ENCODE measurements at regions not wholly inside any gene's neighbourhood (a gene's known extent, or its start where the extent isn't known, plus 50 kb on each side); places are given as distances from the start of the nearest gene placed in this dataset.

DNA sequence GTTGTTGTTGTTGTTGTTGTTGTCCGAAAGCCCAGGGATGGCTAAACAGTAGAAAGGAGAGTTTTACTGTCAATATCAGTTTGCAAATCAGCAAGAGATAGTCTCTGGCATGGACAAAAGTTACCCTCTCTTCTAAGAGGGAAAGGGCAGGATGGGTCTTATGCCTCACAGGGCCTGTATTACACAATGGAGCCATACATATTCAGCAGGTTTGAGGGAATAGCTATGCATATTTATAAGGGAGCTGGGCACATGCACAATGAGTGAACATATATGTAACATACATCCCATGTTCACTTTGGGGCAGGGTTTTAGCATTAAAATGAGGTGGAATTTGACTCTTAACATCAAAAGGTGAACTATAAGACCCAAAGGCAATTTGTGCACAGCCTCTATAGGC lies 84.4 kb upstream of the PGBD5 start (continued):
- TF ChIP-seq ZNF70 (CRISPR knock-in tag; IDR thresholded peaks at IDR 0.05): no peak

DNA sequence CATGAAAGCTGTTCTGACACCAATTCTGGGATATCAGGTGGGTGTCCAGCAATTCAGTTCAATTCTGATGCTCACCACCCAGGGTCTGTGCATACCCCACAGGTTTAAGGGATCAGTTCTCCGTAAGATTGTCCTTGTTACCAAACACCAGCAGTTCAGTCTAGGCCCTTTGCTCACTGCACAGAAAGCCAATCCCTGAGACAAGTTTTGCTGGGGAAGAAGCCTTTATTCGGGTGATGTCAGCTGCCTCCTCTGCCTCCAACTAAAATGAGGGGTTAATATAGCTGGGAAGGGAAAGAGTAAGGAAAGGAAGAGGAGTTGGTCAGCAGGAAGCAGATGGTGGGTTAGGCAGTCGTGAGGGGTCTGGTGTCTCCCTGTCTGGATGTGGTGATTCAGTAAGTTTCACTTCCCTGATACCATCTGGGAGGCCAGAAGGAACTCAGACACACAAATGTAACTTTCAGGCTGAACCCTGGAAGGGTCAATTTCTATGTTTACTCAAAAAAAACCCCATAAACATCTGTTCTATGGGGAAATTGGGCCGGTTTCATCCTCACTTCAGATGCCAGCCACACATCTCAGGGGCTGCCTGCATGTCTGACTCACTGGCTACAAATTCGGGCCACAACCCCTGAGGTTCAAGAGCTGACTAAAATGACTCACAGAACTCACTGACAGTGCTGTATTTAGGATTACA lies 83.3 kb upstream of the PGBD5 start:
- TF ChIP-seq CSDC2 (CRISPR knock-in tag; IDR thresholded peaks at IDR 0.05) (no peak), RARB (CRISPR knock-in tag; IDR thresholded peaks at IDR 0.05) (no peak), ZNF8 (CRISPR knock-in tag; IDR thresholded peaks at IDR 0.05) (no peak), ESRRG (CRISPR knock-in tag; IDR thresholded peaks at IDR 0.05) (no peak), ZNF565 (CRISPR knock-in tag; conservative IDR thresholded peaks at IDR 0.05; ENCODE audit: low read depth) (no peak), SNAI2 (CRISPR knock-in tag; IDR thresholded peaks at IDR 0.05) (no peak), PATZ1 (CRISPR knock-in tag; IDR thresholded peaks at IDR 0.05; ENCODE audit: borderline replicate concordance) (no peak), POU6F1 (CRISPR knock-in tag; IDR thresholded peaks at IDR 0.05; ENCODE audit: borderline replicate concordance, low read depth) (no peak), PPARA (CRISPR knock-in tag; IDR thresholded peaks at IDR 0.05; ENCODE audit: borderline replicate concordance) (no peak), GLIS3 (CRISPR knock-in tag; IDR thresholded peaks at IDR 0.05) (no peak), ISL1 (CRISPR knock-in tag; IDR thresholded peaks at IDR 0.05) (no peak), ZNF70 (CRISPR knock-in tag; IDR thresholded peaks at IDR 0.05) (no peak), ARNTL (CRISPR knock-in tag; IDR thresholded peaks at IDR 0.05; ENCODE audit: borderline replicate concordance, low read depth) (no peak), TOX (CRISPR knock-in tag; IDR thresholded peaks at IDR 0.05; ENCODE audit: borderline replicate concordance) (no peak)
- TF ChIP-seq, protein P1, sequence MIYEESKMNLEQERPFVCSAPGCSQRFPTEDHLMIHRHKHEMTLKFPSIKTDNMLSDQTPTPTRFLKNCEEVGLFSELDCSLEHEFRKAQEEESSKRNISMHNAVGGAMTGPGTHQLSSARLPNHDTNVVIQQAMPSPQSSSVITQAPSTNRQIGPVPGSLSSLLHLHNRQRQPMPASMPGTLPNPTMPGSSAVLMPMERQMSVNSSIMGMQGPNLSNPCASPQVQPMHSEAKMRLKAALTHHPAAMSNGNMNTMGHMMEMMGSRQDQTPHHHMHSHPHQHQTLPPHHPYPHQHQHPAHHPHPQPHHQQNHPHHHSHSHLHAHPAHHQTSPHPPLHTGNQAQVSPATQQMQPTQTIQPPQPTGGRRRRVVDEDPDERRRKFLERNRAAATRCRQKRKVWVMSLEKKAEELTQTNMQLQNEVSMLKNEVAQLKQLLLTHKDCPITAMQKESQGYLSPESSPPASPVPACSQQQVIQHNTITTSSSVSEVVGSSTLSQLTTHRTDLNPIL (CRISPR knock-in tag; IDR thresholded peaks at IDR 0.05; ENCODE audit: low read depth): no peak
- TF ChIP-seq, protein P2, sequence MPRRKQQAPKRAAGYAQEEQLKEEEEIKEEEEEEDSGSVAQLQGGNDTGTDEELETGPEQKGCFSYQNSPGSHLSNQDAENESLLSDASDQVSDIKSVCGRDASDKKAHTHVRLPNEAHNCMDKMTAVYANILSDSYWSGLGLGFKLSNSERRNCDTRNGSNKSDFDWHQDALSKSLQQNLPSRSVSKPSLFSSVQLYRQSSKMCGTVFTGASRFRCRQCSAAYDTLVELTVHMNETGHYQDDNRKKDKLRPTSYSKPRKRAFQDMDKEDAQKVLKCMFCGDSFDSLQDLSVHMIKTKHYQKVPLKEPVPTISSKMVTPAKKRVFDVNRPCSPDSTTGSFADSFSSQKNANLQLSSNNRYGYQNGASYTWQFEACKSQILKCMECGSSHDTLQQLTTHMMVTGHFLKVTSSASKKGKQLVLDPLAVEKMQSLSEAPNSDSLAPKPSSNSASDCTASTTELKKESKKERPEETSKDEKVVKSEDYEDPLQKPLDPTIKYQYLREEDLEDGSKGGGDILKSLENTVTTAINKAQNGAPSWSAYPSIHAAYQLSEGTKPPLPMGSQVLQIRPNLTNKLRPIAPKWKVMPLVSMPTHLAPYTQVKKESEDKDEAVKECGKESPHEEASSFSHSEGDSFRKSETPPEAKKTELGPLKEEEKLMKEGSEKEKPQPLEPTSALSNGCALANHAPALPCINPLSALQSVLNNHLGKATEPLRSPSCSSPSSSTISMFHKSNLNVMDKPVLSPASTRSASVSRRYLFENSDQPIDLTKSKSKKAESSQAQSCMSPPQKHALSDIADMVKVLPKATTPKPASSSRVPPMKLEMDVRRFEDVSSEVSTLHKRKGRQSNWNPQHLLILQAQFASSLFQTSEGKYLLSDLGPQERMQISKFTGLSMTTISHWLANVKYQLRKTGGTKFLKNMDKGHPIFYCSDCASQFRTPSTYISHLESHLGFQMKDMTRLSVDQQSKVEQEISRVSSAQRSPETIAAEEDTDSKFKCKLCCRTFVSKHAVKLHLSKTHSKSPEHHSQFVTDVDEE (CRISPR knock-in tag; IDR thresholded peaks at IDR 0.05): no peak
- TF ChIP-seq, protein P3, sequence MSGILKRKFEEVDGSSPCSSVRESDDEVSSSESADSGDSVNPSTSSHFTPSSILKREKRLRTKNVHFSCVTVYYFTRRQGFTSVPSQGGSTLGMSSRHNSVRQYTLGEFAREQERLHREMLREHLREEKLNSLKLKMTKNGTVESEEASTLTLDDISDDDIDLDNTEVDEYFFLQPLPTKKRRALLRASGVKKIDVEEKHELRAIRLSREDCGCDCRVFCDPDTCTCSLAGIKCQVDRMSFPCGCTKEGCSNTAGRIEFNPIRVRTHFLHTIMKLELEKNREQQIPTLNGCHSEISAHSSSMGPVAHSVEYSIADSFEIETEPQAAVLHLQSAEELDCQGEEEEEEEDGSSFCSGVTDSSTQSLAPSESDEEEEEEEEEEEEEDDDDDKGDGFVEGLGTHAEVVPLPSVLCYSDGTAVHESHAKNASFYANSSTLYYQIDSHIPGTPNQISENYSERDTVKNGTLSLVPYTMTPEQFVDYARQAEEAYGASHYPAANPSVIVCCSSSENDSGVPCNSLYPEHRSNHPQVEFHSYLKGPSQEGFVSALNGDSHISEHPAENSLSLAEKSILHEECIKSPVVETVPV (CRISPR knock-in tag; IDR thresholded peaks at IDR 0.05): no peak
- ATAC-seq: no peak

DNA sequence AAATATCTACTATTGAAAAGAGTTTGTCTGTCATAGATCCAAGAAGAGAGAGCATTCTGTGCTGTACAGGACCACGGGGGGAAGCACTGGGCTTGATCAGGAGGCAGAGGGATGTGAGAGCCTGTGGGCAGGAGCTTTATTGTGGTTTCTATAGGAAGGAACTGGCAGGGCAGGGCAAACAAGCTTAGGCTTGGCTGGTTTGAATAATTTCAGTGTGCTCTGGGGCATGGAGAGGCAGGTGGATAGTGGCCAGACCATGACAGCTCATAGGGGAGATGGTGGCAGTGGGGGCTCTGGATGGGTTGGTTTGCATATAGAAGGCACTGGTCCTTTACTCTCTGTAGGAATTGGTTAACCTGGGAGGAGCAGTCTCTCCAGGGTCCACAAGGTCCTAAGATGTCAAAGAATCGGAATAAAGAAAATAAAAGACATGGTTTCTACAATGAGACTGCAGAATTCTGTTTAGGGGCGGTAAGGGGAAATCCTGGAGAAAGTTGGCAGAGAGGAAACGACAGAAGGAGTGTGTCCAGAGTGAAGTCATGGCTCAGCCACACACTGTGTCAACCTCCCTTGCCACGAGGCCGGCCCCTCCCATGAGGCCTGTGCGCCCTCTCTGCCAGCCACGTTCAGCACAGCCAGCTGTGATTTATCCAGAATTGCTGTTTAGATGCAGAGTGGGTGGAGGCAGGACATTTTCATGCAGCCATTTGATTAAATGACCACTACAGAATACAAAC lies 81.7 kb upstream of the PGBD5 start:
- ATAC-seq: no peak
- TF ChIP-seq ZC3H10 (CRISPR knock-in tag; IDR thresholded peaks at IDR 0.05) (no peak), ZFP3 (CRISPR knock-in tag; IDR thresholded peaks at IDR 0.05) (no peak), ZFP30 (CRISPR knock-in tag; IDR thresholded peaks at IDR 0.05) (no peak), TCF4 (CRISPR knock-in tag; IDR thresholded peaks at IDR 0.05; ENCODE audit: borderline replicate concordance) (no peak), ZNF565 (CRISPR knock-in tag; conservative IDR thresholded peaks at IDR 0.05; ENCODE audit: low read depth) (no peak), OSR1 (CRISPR knock-in tag; IDR thresholded peaks at IDR 0.05) (no peak), ARNTL (CRISPR knock-in tag; IDR thresholded peaks at IDR 0.05; ENCODE audit: borderline replicate concordance, low read depth) (no peak), ESRRG (CRISPR knock-in tag; IDR thresholded peaks at IDR 0.05) (no peak), ZNF70 (CRISPR knock-in tag; IDR thresholded peaks at IDR 0.05) (no peak), POU6F1 (CRISPR knock-in tag; IDR thresholded peaks at IDR 0.05; ENCODE audit: borderline replicate concordance, low read depth) (no peak), RARB (CRISPR knock-in tag; IDR thresholded peaks at IDR 0.05) (no peak), ISL1 (CRISPR knock-in tag; IDR thresholded peaks at IDR 0.05) (no peak), PPARA (CRISPR knock-in tag; IDR thresholded peaks at IDR 0.05; ENCODE audit: borderline replicate concordance) (no peak), CSDC2 (CRISPR knock-in tag; IDR thresholded peaks at IDR 0.05) (no peak)
- TF ChIP-seq, protein P3 (CRISPR knock-in tag; IDR thresholded peaks at IDR 0.05): no peak
- TF ChIP-seq, protein P1 (CRISPR knock-in tag; IDR thresholded peaks at IDR 0.05; ENCODE audit: low read depth): no peak
